CD4-positive, alpha-beta T cell (primary cell): ENCODE measurements at regions not wholly inside any gene's neighbourhood (a gene's known extent, or its start where the extent isn't known, plus 50 kb on each side); places are given as distances from the start of the nearest gene placed in this dataset.

Source experiments
- ATAC-seq: fragments of 200-7000 bp; cut with Tn5 transposase; one replicate; pipeline ENCODE4 v1.10.0; 2022; ENCODE audit warnings: mild to moderate bottlenecking; ENCODE audit not compliant: poor library complexity
- CTCF ChIA-PET: fragments of 350-600 bp; sonication (Branson Sonifier 250); formaldehyde crosslinking; loops from one replicate; lab custom pipeline; 2021; ENCODE audit warnings: antibody characterized with exemption, inconsistent platforms; lab: Charles Lee
- POLR2A ChIA-PET: fragments of 350-600 bp; sonication (Branson Sonifier 250); formaldehyde crosslinking; loops from one replicate; lab custom pipeline; 2021; ENCODE audit warnings: antibody characterized with exemption, inconsistent platforms; lab: Charles Lee
- DNase-seq, 14 experiments: peaks; one replicate each; pipeline ENCODE4 v3.0.0-alpha.2; 2013 to 2020; ENCODE audit warnings: mixed read lengths in 2 of 14
- H3K27ac ChIP-seq, 2 donors: one replicate each; pipeline versions ENCODE4 v1.5.1 to v1.7.0; 2013; ENCODE audit warnings: low read length in 2 of 2, low read depth in 1 of 2, mild to moderate bottlenecking in 1 of 2
- H3K27me3 ChIP-seq, 2 experiments: 1 replicate in 1 of 2; 2 replicates in 1 of 2; pipeline versions ENCODE4 v1.6.1 to v1.7.0; 2013; ENCODE audit warnings: low read length in 2 of 2, control low read depth in 1 of 2, mild to moderate bottlenecking in 1 of 2, moderate library complexity in 1 of 2; ENCODE audit not compliant: insufficient read depth in 2 of 2, control insufficient read depth in 1 of 2
- H3K36me3 ChIP-seq: one replicate; pipeline ENCODE4 v1.6.1; 2013; ENCODE audit warnings: low read length, control low read depth; ENCODE audit not compliant: insufficient read depth
- H3K4me1 ChIP-seq: one replicate; pipeline ENCODE4 v1.6.1; 2013; ENCODE audit warnings: low read length, control low read depth; ENCODE audit not compliant: insufficient read depth
- H3K4me3 ChIP-seq: one replicate; pipeline ENCODE4 v1.5.1; 2013; ENCODE audit warnings: mild to moderate bottlenecking, low read length, moderate library complexity
- H3K9me3 ChIP-seq, 2 experiments: 1 replicate in 1 of 2; 2 replicates in 1 of 2; pipeline versions ENCODE4 v1.6.1 to v1.7.0; 2013; ENCODE audit warnings: low read length in 2 of 2, mild to moderate bottlenecking in 2 of 2, control low read depth in 1 of 2, moderate library complexity in 1 of 2; ENCODE audit not compliant: control insufficient read depth in 1 of 2, insufficient read depth in 1 of 2
- H3K27ac Mint-ChIP-seq: one replicate; pipeline ENCODE4 v1.8.0; 2020; ENCODE audit warnings: mixed read lengths
- H3K27me3 Mint-ChIP-seq: one replicate; pipeline ENCODE4 v1.8.0; 2021; ENCODE audit warnings: mixed read lengths
- H3K36me3 Mint-ChIP-seq: one replicate; pipeline ENCODE4 v1.8.0; 2021; ENCODE audit warnings: low read depth, mixed read lengths
- H3K4me1 Mint-ChIP-seq: one replicate; pipeline ENCODE4 v1.8.0; 2021; ENCODE audit warnings: low read depth, mixed read lengths
- H3K4me3 Mint-ChIP-seq: one replicate; pipeline ENCODE4 v1.8.0; 2020; ENCODE audit warnings: mild to moderate bottlenecking, mixed read lengths
- H3K9me3 Mint-ChIP-seq: one replicate; pipeline ENCODE4 v1.8.0; 2020; ENCODE audit warnings: mixed read lengths
- intact Hi-C, 2 experiments: fragments of 100-400 bp; cut with DNase I in 1 of 2; cut with micrococcal nuclease in 1 of 2; formaldehyde crosslinking; loops; one replicate each; pipeline versions ENCODE4 v1.15.1 to v1.9.0; 2023 to 2025; cut with DNase I, micrococcal nuclease
- TF ChIP-seq, protein P1 (sequence below): fragments of 200-600 bp; IDR thresholded peaks from one replicate; pipeline ENCODE4 v1.8.0; 2022; ENCODE audit warnings: antibody characterized with exemption, mild to moderate bottlenecking

GRCh38 chr14:35961697-35962274 lies 135.6 kb downstream of the BRMS1L start:
- no peak for ATAC-seq
- no peak for DNase-seq
- H3K9me3 Mint-ChIP-seq, result no peaks in the 10 kb centered on the region
- no peak overlapping the region for H3K4me3 Mint-ChIP-seq
- H3K36me3 Mint-ChIP-seq, result no peaks in the 10 kb centered on the region
- Histone ChIP-seq H3K9me3 (no peaks in the 10 kb centered on the region), H3K4me3 (no peak overlapping the region), H3K27ac (no peak overlapping the region), H3K36me3 (no peaks in the 10 kb centered on the region), H3K27me3 (no peaks in the 10 kb centered on the region), H3K4me1 (no peaks in the 10 kb centered on the region)
- TF ChIP-seq, protein P1, sequence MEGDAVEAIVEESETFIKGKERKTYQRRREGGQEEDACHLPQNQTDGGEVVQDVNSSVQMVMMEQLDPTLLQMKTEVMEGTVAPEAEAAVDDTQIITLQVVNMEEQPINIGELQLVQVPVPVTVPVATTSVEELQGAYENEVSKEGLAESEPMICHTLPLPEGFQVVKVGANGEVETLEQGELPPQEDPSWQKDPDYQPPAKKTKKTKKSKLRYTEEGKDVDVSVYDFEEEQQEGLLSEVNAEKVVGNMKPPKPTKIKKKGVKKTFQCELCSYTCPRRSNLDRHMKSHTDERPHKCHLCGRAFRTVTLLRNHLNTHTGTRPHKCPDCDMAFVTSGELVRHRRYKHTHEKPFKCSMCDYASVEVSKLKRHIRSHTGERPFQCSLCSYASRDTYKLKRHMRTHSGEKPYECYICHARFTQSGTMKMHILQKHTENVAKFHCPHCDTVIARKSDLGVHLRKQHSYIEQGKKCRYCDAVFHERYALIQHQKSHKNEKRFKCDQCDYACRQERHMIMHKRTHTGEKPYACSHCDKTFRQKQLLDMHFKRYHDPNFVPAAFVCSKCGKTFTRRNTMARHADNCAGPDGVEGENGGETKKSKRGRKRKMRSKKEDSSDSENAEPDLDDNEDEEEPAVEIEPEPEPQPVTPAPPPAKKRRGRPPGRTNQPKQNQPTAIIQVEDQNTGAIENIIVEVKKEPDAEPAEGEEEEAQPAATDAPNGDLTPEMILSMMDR, result no peak
- intact Hi-C loops, result no loop called here
- ChIA-PET POLR2A (interaction anchor here (0.7 kb wide), 1 partner anchor 359 kb away, joined by 3 read pairs; no protein-coding TSS in a partner anchor), CTCF (no interaction called here)
- H3K4me1 Mint-ChIP-seq, result no peaks in the 10 kb centered on the region
- H3K27me3 Mint-ChIP-seq, result no peaks in the 10 kb centered on the region
- no peak overlapping the region for H3K27ac Mint-ChIP-seq

GRCh38 chr14:35959835-35960234 lies 133.7 kb downstream of the BRMS1L start:
- no peak overlapping the region for H3K27ac Mint-ChIP-seq
- Histone ChIP-seq H3K27me3 (no peaks in the 10 kb centered on the region), H3K4me3 (no peak overlapping the region), H3K36me3 (no peaks in the 10 kb centered on the region), H3K27ac (no peak overlapping the region), H3K9me3 (no peaks in the 10 kb centered on the region), H3K4me1 (no peaks in the 10 kb centered on the region)
- POLR2A ChIA-PET, result no interaction called here
- H3K4me1 Mint-ChIP-seq, result no peaks in the 10 kb centered on the region
- ATAC-seq (no peak), DNase-seq (no peak)
- no peak overlapping the region for H3K4me3 Mint-ChIP-seq
- TF ChIP-seq, protein P1, result no peak
- intact Hi-C loops, result no loop called here
- H3K27me3 Mint-ChIP-seq, result no peaks in the 10 kb centered on the region
- H3K36me3 Mint-ChIP-seq, result no peaks in the 10 kb centered on the region
- CTCF ChIA-PET, result no interaction called here
- H3K9me3 Mint-ChIP-seq, result no peaks in the 10 kb centered on the region

DNA sequence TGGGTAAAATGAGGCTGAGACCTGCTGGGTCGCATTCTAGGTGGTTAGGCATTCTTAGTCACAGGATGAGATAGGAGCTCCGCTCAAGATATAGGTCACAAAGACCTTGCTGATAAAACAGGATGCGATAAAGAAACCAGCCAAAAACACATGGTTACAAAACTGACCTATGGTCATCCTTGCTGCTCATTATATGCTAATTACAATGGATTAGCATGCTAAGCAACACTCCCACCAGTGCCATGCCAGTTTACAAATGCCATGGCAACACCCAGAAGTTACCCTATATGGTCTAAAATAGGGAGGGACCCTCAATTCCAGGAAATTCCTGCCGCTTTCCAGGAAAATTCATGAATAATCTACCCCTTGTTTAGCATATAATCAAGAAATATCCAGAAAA lies 132.4 kb downstream of the BRMS1L start:
- intact Hi-C loops, result no loop called here
- H3K36me3 ChIP-seq, result no peaks in the 10 kb centered on the region
- H3K4me3 ChIP-seq, result no peak overlapping the region
- no peaks in the 10 kb centered on the region for H3K9me3 ChIP-seq
- ChIA-PET CTCF (no interaction called here), POLR2A (no interaction called here)
- no peak for ATAC-seq
- Mint-ChIP-seq H3K36me3 (no peaks in the 10 kb centered on the region), H3K4me3 (no peak overlapping the region), H3K9me3 (no peaks in the 10 kb centered on the region), H3K4me1 (no peaks in the 10 kb centered on the region), H3K27me3 (no peaks in the 10 kb centered on the region), H3K27ac (no peak overlapping the region)
- H3K4me1 ChIP-seq, result no peaks in the 10 kb centered on the region
- DNase-seq, result no peak
- no peaks in the 10 kb centered on the region for H3K27me3 ChIP-seq
- no peak overlapping the region for H3K27ac ChIP-seq
- TF ChIP-seq, protein P1, result no peak
